T-helper 1 cell (primary cell): ENCODE measurements at regions not wholly inside any gene's neighbourhood (a gene's known extent, or its start where the extent isn't known, plus 50 kb on each side); places are given as distances from the start of the nearest gene placed in this dataset.
"Not testable (repeated sequence)": the region's sequence is repeated elsewhere in the genome, so short reads cannot be mapped to it uniquely, and the experiment has no call there.

Experiments
- DNase-seq, 5 donors: peaks; one replicate each; pipeline ENCODE4 v3.0.0-alpha.2; 2012 to 2020

DNA sequence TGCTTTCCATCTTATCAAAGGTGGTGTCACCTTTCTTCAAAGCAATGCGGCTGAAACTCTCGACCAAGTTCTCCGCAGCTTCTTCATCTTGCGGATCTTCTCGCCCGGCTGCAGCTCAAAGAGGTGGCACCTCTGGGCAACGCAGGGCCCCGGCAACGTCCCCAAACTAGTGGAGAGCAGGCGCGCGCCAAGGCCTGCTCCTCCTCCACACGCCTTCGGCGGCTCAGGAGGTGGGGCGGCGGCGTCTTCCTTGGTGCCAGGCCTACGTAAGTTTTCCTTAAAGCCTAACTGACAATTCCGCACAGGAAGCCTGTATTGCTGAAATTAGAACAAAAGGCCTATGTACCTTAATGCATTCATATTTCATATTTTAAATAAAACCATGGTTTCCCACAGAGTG, 112.0 kb downstream of the TMX1 start:
- DNase-seq: no peak

DNA sequence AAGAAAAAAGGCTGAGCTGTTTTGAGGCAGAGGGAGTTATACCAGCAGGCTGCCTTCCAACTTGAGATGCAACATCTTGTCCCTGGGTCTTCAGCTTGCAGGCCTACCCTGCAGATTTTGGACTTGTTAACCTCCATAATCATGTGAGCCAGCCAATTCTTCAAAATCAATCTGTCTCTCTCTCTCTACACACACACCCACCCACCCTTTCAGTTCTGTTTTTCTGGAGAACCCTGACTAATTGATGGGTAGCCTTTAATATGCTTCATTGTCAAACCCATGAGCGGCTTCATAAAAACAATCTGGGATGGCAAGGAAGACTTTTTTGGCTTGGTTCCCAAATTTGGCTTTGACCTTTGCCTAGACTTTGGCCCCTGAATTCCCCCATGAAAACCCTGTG, 113.9 kb downstream of the TMX1 start:
- DNase-seq: no peak

DNA sequence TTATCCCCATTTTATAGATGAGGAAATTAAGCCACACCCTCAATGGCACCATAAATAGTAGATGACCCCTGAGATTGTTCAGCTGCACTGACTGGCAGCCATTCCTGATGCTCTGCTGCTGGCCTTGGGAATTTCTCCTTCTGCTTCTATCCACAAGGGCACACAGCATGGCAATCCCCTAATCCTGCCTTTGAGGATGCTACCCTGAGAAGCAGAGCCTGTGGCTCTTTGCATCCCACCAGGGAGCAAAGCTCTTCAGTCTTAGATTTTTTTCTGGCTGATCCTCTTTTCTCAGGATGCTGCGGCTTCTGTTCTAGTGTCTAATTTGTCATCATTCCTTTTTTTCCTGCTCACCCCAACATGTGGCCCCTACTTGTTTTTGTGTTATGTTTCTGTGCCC, 114.8 kb downstream of the TMX1 start:
- DNase-seq: no peak

DNA sequence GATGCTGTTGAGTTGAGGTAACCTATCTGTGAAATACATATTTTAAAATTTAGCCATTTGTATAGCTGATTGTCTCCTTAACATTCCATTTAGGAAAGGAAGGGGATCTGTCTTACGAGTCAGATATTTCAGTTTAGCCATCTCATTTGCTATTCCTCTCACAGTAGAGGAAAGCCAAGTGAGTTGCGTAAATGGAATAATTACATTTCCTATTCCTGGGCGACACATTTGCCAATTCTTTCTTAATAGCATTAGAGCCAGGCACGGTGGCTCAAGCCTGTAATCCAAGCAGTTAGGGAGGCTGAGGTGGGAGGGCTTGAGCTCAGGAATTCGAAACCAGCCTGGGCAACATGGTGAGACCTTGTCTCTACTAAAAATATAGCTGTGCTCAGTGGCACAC, 116.3 kb downstream of the TMX1 start:
- no peak for DNase-seq

DNA sequence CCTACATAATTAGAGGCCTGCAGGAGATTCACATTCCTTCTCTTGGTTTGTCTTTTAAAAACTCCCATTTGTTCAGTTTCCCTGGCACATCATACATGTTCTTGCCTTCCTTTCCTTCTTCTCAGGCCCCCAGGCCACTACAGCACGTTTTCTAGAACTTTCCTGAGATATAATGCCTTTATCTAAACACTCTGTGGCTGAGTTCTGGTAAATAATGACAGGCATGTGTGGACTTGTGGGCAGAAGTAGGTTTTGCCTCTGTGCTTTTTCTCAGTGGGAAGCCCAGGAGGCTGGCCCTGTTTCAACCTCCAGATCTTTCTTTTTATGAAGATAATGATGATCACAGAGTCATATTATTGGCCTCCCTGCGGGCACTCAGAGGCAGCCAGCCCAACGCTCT, 117.2 kb downstream of the TMX1 start:
- DNase-seq: no peak

DNA sequence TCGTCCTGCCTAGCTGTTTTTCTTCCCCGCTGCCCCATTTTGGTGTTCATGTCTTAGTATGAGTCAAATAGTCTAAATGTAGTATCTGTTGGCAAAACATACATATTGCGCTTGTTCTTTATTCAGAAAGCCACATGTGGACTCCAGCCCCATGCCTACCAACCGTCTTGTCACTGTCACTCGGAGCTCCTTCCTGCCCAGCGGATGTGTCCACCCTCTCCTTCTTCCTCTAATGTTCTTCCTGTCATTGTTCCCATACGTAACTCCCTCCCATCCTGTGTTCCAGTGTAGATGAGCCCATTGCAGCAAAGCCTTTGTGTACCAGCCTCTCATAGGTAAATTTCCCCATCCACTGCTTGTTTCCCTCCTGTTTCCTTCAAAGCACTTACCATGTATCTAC, 120.5 kb downstream of the TMX1 start:
- DNase-seq: no peak

DNA sequence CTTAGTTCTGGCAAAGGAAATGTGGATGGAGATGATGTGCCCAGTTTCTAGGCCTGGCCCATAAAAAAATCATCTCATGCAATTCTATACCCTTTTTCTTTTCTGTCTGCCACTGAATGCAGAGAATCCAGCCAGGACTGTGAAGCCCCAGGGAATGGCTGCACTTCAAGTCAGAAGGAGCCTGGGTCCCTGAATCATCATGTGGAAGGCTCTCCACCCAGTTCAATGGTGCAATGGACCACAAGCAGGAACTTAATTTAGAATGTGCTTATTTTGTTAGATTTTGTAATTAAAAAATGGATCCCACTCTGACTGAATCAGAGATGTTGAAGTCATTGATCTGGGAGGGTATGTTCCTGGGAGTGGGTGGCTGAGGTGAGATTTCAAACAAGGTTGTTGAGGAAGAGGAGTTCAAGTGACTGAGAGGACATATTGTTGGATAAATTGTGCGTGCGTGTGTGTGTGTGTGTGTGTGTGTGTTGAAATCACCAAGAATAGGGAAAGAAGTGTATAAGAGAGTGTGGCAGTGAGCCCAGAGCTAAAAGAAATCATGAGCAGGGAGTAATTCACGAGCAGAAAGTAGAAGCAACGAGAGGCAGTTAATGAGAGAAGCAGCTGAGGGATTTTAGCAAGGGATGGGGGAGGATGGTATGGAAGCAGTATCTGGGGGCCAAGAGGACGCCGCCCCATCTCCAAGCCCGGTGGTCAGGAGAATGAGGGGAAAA, 125.4 kb downstream of the TMX1 start:
- no peak for DNase-seq

DNA sequence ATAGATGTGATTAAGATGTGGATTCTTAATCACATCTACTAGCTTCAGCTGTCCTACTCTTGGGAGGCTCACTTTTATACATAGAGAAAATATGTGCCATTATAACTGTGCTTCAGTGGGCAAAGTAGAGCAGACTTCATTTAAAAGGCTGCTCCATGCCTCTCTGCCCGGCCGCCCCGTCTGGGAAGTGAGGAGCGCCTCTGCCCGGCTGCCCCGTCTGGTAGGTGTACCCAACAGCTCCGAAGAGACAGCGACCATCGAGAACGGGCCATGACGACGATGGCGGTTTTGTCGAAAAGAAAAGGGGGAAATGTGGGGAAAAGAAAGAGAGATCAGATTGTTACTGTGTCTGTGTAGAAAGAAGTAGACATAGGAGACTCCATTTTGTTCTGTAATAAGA, 126.4 kb downstream of the TMX1 start:
- not testable (repeated sequence) for DNase-seq

DNA sequence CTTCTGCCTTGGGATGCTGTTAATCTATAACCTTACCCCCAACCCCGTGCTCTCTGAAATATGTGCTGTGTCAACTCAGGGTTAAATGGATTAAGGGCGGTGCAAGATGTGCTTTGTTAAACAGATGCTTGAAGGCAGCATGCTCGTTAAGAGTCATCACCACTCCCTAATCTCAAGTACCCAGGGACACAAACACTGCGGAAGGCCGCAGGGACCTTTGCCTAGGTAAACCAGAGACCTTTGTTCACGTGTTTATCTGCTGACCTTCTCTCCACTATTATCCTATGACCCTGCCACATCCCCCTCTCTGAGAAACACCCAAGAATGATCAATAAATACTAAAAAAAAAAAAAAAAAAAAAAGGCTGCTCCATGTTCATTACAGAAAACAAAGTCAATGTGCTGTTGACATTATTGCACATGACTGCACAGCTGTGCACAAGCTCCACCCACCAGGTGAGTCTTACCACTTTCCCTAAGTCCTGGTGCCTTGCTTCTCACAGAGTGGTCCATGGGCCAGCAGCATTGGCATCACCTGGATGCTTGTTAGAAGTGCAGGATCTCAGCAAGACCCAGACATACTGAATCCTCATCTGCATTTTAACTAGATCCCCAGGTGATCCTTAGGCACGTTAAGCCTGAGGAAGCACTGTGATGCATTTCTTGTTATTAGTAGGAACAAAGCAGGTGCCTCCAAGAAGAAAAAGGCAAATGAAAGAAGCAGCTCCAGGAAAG, 127.0 kb downstream of the TMX1 start:
- DNase-seq: not testable (repeated sequence)

DNA sequence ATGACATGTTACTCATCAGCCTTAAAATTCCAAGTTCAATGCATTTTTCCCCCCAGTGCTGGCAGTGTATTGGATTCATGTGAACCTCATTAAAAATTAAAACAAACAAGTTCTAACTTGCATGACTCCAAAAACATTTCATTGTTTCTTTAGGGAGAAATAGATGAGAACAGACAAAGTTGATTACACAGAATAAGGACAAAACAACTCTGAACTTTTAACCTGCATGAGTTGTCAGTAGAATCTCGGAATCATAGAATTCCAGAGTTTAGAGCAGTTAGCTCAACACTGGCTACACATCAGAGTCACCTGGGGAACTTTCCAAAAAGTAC, 127.5 kb downstream of the TMX1 start:
- no peak for DNase-seq

DNA sequence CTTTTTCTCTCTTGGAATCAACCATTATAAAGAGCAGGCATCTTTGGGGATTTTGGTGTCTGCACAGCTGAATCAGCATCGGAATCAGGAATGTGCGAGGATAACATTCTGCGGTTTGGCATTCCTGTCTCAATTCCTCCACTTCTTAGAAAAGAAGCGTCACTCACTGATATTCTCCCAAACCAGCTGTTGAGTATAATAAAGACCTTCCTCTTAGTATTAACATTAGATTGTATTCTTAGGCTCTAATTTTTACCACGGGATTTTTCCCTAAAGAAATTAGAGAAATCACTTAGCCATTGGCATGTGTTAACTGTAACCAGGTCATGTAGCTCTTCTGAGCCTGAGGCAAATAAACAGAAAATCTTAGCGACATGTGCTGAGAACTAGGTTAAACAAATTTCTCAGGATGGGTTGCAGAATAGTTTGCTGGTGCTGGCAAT, 128.7 kb downstream of the TMX1 start:
- DNase-seq: no peak

DNA sequence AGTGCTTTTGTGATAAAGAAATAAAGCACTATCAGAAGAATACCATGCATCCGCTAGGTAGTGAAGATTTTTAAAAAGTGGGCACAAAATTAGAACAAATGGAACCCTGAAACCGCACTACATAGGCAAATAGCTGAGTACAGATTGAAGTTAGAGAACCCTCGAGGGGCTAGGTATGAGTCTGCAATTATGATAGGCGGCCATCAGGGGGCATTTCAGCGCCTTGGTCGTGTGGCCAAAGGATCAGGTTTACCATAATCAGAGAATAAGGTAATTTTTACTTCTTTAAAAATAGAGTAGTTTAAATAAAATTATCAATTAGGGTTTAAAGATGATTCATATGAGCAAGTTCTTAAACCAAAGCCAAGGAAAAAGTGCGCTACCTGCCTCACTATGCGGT, 129.8 kb downstream of the TMX1 start:
- no peak for DNase-seq

DNA sequence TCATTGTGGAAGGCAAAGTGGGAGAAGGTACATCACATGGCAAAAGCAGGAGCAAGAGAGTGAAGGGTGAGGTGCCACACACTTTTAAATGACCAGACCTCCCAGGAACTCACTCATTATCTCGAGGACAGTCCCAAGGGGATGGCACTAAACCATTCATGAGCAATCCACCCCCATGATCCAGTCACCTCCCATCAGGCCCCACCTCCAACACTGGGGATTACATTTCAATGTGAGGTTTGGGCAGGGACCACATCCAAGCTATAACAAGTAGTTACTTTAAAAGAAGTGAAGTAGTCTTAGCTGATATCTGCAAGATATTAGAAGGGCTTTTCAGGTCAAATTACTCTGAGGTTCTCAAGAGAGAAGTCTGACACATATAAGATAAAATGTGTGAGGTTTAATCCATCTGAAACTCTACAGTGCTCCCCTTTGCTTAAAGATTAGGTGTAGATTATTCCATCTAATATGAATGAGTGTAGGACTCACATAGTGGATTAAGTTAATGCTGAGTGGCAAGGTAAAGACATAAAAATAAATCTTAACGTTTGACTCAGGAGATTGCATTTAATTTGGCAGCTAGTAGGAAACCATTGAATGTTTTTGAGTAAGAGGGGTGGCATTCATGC, 130.8 kb downstream of the TMX1 start:
- DNase-seq: no peak

DNA sequence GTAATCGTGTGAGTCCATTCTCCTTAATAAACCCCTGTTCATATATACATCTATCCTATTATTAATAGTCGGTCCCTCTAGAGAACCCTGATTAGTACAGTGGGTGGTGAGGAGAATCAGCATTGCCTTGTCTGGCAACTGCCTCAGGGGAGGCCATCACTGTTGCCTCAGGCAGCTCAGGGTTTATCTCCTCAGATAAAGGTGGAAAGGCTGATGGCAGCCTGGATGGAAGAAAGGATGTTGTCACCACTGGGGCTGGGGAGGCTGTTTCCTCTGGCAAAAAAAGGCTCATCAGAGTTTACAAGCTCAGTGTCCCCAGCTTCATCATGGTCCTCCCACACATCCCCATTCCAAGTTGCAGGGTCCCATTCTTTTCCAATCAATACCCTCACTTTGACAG, 137.1 kb downstream of the TMX1 start:
- not testable (repeated sequence) for DNase-seq

DNA sequence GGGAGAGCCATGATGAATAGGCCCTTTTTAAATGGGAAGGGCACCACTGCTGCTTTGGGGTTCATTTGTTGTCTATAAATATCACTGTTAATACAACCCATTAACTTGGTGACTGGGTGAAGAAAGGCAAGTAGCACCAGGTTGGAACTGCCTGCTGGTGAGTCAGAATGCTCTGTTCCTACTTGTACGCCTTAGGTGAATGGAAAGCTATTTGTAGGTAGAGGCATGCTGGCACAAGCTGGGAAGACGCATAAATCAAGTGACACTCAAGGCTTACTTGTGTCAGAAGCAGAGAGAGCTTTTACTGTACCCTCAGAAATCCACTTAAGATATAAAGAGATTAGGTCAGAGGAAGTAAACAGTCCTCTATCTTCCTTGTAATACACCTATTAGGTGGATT, 142.5 kb downstream of the TMX1 start:
- DNase-seq: no peak

DNA sequence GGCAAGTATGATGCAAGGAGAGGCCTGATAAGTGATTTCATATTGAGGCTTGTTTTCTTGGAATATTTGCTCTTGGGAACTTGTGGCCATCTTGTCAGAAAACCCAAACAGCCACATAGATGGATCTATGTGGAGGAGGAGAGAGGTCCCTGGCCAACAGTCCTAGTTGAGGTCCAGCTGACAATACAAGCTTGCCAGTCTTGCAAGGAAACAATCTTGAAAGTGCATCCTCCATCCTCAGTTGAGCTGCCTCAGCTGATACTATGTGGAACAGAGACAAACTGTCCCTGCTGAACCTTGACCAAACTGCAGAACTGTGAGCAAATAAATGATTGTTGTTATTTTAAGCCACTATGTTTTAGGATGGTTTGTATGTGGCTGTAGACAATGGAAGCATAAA, 146.4 kb downstream of the TMX1 start:
- DNase-seq: no peak

DNA sequence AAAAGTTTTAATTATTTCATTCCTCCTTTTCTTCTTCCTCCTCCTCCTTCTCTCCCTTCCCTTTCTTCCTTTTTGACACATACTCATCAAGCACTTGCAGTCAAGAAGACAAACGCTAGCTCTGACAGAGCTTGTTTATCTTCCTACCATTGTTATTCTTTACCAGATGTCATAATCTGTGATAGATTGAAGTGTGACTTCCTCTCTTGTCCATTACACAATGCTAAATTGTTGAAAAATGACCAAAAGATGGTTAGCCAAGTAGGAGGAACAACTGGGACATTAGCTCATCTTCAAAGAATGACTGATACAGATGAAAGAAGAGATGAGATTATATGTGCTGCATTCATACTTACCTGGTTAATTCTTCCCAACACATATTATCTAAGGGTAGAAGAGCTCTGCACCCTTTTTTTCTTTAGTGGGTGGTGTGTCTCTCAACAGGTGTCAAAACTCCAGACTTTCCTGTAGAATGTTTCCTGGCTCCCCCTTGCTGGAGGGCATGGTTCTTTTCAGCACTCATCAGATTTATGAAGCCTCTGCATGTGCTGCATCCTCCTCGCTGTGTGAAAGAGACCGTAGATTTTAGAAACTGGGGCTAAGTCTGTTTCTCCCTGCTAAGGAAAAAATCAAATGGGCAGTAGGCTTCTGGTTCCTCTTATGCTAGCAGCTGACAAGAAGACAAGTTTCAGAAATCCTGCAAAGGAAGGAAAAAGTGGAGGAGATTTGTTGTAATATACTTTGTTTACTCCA, 147.1 kb downstream of the TMX1 start:
- DNase-seq: no peak

DNA sequence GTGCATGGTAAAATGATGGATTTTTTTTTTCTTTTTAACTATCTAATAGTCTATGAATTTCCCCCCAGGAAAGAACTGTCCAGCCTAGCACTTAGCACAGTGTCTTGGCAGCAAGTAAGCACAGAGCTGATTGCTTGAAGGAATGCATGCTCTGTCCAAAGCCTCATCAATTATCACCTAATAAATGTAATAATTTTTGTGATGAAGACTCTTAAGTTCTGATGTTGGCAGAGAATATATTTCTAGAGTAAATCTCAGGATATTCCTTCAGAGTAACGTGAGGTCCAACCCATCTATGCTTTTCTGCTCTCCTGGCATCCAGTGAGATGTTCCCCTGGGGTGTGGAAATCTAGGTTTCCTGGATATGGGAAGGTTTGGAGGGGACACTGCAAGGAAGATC, 152.4 kb downstream of the TMX1 start:
- no peak for DNase-seq

DNA sequence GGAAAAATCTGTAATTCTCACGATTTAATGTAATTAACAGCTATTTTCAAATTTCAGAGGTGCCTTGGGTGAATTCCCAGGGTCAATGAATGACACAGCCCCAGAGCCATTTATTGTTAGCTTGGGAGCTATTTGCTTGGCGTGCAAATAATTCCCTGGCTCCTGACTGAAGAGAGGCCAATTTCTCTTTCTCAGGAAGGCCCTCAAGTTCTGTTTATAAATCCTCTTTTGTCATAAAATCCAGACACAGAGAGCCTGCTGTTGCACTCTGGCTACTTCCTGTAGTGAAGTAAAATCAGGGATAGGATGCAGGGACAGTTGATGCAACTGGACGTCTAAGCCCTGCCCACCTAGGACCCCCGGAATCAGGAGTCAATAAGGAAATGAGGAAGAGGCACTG, 154.3 kb downstream of the TMX1 start:
- DNase-seq: no peak

DNA sequence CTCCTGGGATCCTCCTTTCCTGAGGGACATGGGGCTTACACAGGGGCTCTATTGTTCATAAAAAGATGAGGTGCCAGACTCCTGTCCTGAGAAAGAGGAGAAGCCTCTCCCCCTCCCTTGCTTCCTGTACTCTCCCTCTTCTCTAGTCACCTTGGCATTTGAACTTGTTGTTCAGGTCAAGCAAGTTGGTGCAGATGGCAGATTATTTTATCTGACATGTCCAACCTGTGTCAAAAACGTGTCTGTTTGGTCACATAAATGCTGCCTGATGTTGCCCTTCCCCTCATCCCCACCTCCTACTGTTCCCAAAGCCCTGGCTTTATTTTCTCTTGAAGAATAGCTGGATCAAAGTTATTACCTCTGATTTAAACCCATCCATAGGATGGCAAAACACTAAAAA, 154.8 kb downstream of the TMX1 start:
- no peak for DNase-seq

DNA sequence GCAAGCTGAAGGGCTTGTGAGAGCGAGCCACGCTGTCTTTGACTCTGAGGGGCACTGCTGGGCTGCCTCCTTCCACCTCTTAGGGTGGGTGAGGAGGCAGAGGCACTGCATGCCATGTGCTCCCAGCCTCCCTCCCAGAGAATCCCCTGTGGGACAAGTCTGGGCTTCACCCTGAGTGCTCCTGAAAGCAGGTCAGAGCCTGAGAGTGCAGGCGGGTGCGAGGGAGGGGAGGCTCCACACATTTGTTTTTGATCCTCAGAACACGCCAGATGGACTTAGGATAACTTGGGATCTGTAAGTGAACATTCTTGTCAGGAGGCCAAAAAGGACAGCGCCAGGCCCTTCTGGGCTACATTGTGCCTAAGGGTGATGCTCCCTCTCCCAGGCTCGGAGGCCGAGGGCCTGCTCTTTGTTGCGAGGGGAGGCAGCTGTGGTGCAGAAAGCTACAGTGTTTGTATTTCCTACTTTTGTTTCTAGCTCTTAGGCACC, 155.4 kb downstream of the TMX1 start:
- DNase-seq: no peak

DNA sequence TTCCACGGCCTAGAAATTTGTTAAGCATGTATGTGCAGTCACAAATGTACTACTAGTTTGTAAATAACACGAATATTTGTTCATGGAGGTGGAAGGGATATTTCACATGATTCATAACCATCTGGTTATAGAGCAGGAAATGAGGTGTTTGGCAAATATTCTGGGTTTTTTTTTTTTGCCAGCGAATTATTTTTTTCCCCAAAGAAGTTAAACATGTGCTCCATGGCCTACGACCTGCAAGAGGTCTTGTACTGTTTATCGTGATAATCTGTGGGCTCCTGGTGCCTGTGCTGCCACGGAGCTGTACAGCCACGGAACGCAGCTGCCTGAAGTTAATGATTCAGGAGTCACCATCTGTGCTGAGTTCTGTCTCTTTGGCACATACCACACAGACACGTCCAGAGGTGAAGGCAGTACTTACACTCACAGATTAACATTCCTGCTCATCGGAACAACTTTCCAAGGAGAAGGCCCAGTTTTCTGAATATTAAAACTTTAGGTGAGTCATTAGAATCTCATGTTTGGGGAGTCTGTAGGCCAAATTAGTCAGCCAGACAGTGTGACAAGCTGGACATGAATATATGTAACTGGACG, 156.3 kb downstream of the TMX1 start:
- DNase-seq: no peak

DNA sequence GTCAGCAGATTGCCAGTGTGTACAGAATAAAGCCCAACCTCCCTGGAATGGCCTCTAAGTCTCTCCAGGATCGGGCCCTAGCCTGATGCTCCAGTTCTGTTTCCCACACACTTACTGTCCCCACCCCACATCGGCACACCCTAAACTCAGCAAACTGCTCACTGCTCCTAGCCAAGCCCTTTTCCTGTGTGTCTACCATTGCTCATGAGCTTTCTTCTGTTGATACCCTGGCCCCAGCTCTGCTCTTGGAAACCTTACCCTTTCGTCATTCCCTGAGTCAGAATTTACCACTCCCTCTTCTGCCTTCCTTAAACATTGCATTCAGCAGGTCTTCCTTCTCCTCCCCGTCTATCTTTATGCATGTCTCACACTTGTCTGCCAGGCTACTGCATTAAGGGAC, 158.9 kb downstream of the TMX1 start:
- no peak for DNase-seq
